Left ventricle myocardium inferior (tissue), 1 donor: ENCODE measurements at regions not wholly inside any gene's neighbourhood (a gene's known extent, or its start where the extent isn't known, plus 50 kb on each side); places are given as distances from the start of the nearest gene placed in this dataset.

Experiments used
- DNase-seq: peaks from one replicate; pipeline ENCODE4 v3.0.0-alpha.2; 2020
- H3K27ac ChIP-seq: fragments of 200-600 bp; replicated peaks from 2 replicates; pipeline ENCODE4 v1.8.0; 2021
- H3K27me3 ChIP-seq: fragments of 200-600 bp; 2 replicates; pipeline ENCODE4 v1.8.0; 2021; ENCODE audit warnings: low read depth
- H3K36me3 ChIP-seq: fragments of 200-600 bp; 2 replicates; pipeline ENCODE4 v1.8.0; 2021
- H3K4me1 ChIP-seq: fragments of 200-600 bp; 2 replicates; pipeline ENCODE4 v1.8.0; 2021
- H3K4me3 ChIP-seq: fragments of 200-600 bp; 2 replicates; pipeline ENCODE4 v1.8.0; 2021; ENCODE audit warnings: mild to moderate bottlenecking, moderate library complexity
- H3K9me3 ChIP-seq: fragments of 200-600 bp; replicated peaks from 2 replicates; pipeline ENCODE4 v1.8.0; 2021
- intact Hi-C: fragments of 100-400 bp; cut with micrococcal nuclease; formaldehyde crosslinking; loops from one replicate; pipeline ENCODE4 v1.11.0; 2022
- TF ChIP-seq, protein P1 (sequence below): fragments of 200-600 bp; IDR thresholded peaks from 2 replicates; pipeline ENCODE4 v1.8.0; 2021; ENCODE audit warnings: antibody characterized with exemption, mild to moderate bottlenecking, borderline replicate concordance
- donor health status: DM: no; HTN: yes; CAD: no; lungs with severe emphysema.

- H3K4me3 ChIP-seq = no peak overlapping the region
- no peaks in the 10 kb centered on the region for H3K27me3 ChIP-seq
- intact Hi-C loops = no loop called here
- H3K27ac ChIP-seq = no peak overlapping the region
- DNase-seq = no peak
- peaks cover 12% of the 10 kb centered on the region for H3K4me1 ChIP-seq
- H3K9me3 ChIP-seq = peaks cover 27% of the 10 kb centered on the region
- no peaks in the 10 kb centered on the region for H3K36me3 ChIP-seq
- TF ChIP-seq, protein P1, sequence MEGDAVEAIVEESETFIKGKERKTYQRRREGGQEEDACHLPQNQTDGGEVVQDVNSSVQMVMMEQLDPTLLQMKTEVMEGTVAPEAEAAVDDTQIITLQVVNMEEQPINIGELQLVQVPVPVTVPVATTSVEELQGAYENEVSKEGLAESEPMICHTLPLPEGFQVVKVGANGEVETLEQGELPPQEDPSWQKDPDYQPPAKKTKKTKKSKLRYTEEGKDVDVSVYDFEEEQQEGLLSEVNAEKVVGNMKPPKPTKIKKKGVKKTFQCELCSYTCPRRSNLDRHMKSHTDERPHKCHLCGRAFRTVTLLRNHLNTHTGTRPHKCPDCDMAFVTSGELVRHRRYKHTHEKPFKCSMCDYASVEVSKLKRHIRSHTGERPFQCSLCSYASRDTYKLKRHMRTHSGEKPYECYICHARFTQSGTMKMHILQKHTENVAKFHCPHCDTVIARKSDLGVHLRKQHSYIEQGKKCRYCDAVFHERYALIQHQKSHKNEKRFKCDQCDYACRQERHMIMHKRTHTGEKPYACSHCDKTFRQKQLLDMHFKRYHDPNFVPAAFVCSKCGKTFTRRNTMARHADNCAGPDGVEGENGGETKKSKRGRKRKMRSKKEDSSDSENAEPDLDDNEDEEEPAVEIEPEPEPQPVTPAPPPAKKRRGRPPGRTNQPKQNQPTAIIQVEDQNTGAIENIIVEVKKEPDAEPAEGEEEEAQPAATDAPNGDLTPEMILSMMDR = no peak
Observed at GRCh38 chr9:2344436-2344835, 277.2 kb upstream of the VLDLR start.

- Histone ChIP-seq H3K27me3 (no peaks in the 10 kb centered on the region), H3K4me1 (peaks cover 12% of the 10 kb centered on the region), H3K9me3 (peaks cover 27% of the 10 kb centered on the region), H3K4me3 (no peak overlapping the region), H3K27ac (no peak overlapping the region), H3K36me3 (no peaks in the 10 kb centered on the region)
- TF ChIP-seq, protein P1 = no peak
- intact Hi-C loops = no loop called here
- DNase-seq = no peak
Observed at GRCh38 chr9:2345013-2345412, 276.6 kb upstream of the VLDLR start.

- Histone ChIP-seq H3K4me1 (peaks cover 12% of the 10 kb centered on the region), H3K27ac (peak overlapping the region; percentile 35), H3K27me3 (no peaks in the 10 kb centered on the region), H3K4me3 (no peak overlapping the region), H3K9me3 (peaks cover 27% of the 10 kb centered on the region), H3K36me3 (no peaks in the 10 kb centered on the region)
- DNase-seq = no peak
- TF ChIP-seq, protein P1 = no peak
- intact Hi-C loops = no loop called here
Observed at GRCh38 chr9:2346277-2346913, 275.2 kb upstream of the VLDLR start.

GRCh38 chr9:2351324-2351723 is 270.3 kb upstream of the VLDLR start:
- Histone ChIP-seq H3K9me3 (peaks cover 27% of the 10 kb centered on the region), H3K27me3 (no peaks in the 10 kb centered on the region), H3K4me3 (no peak overlapping the region), H3K36me3 (no peaks in the 10 kb centered on the region), H3K27ac (no peak overlapping the region), H3K4me1 (peaks cover 6% of the 10 kb centered on the region)
- no peak for DNase-seq
- intact Hi-C loops = no loop called here
- TF ChIP-seq, protein P1 = no peak

- Histone ChIP-seq H3K27me3 (no peaks in the 10 kb centered on the region), H3K27ac (no peak overlapping the region), H3K36me3 (no peaks in the 10 kb centered on the region), H3K9me3 (peaks cover under 1% of the 10 kb centered on the region), H3K4me1 (no peaks in the 10 kb centered on the region), H3K4me3 (no peak overlapping the region)
- intact Hi-C loops = no loop called here
- TF ChIP-seq, protein P1 = no peak
- no peak for DNase-seq
Observed at GRCh38 chr9:2354216-2354615, 267.4 kb upstream of the VLDLR start.
